Body of pancreas (tissue), 4 donors: ENCODE measurements at regions not wholly inside any gene's neighbourhood (a gene's known extent, or its start where the extent isn't known, plus 50 kb on each side); places are given as distances from the start of the nearest gene placed in this dataset.

ENCODE experiments used
- ATAC-seq: fragments of 150-250 bp; one replicate; pipeline ENCODE4 v1.9.1; 2016
- DNase-seq, 4 donors: peaks; one replicate each; pipeline ENCODE4 v3.0.0-alpha.2; 2019
- H3K27ac ChIP-seq, 4 donors: fragments of 200-600 bp; sonication (generic); 1 replicate in 3 of 4; 2 replicates in 1 of 4; pipeline versions ENCODE4 v1.5.1 to v1.6.1; 2016 to 2019; ENCODE audit warnings: mild to moderate bottlenecking in 1 of 4, mixed read lengths in 1 of 4, moderate library complexity in 1 of 4
- H3K27me3 ChIP-seq, 2 donors: fragments of 200-600 bp; sonication (generic); one replicate each; pipeline ENCODE4 v1.6.0; 2016; ENCODE audit warnings: mild to moderate bottlenecking in 1 of 2
- H3K36me3 ChIP-seq, 2 donors: fragments of 200-600 bp; sonication (generic); replicated peaks in 1 of 2; 2 replicates each; pipeline ENCODE4 v1.5.1; 2016; ENCODE audit warnings: low read depth in 2 of 2; ENCODE audit not compliant: insufficient read depth in 1 of 2
- H3K4me1 ChIP-seq: fragments of 200-600 bp; sonication (generic); one replicate; pipeline ENCODE4 v1.6.0; 2016
- H3K4me3 ChIP-seq, 2 donors: fragments of 200-600 bp; sonication (generic); 1 replicate in 1 of 2; 2 replicates in 1 of 2; pipeline ENCODE4 v1.5.1; 2016 to 2019
- H3K9me3 ChIP-seq, 3 donors: fragments of 200-600 bp; sonication (generic); 1 replicate in 2 of 3; 2 replicates in 1 of 3; pipeline ENCODE4 v1.5.1; 2016
- CTCF ChIP-seq, 7 experiments: fragments of 450-650 bp in 4 of 7; fragments of 200-600 bp in 3 of 7; sonication (generic) in 3 of 7; IDR thresholded peaks; one replicate each; pipeline ENCODE4 v1.5.1; 2016 to 2019; ENCODE audit warnings: antibody characterized with exemption in 7 of 7
- POLR2A ChIP-seq, 3 donors: fragments of 450-650 bp; IDR thresholded peaks; one replicate each; pipeline ENCODE4 v1.6.1; 2016; ENCODE audit warnings: antibody characterized with exemption in 3 of 3, mild to moderate bottlenecking in 2 of 3
- WGBS, 2 donors: methylation state at CpG; one replicate each; pipeline ENCODE4 v1.1.5; 2017; 5-methylcytosine and 5-hydroxymethylcytosine counted together
- intact Hi-C: fragments of 100-400 bp; cut with DNase I; formaldehyde crosslinking; loops from one replicate; pipeline ENCODE4 v1.15.1; 2023

- TF ChIP-seq POLR2A (IDR thresholded peaks at IDR 0.05): no peak
- TF ChIP-seq CTCF (IDR thresholded peaks at IDR 0.05): no peak
- Histone ChIP-seq H3K4me3 (no peak overlapping the region), H3K27me3 (no peaks in the 10 kb centered on the region), H3K4me1 (no peaks in the 10 kb centered on the region), H3K9me3 (no peaks in the 10 kb centered on the region), H3K27ac (no peak overlapping the region), H3K36me3 (no peaks in the 10 kb centered on the region)
- ATAC-seq: no peak
- intact Hi-C loops: no loop called here
- DNase-seq: no peak
- WGBS, 2 donors: 54 to 64% methylated on average over 1 of the region's 1 CpG
These were observed 380.6 kb upstream of the NXPH2 start for GRCh38 chr2:139160836-139161235.

- 60 to 63% methylated on average over 3 of the region's 3 CpGs for WGBS, 2 donors
- intact Hi-C loops: no loop called here
- no peak for TF ChIP-seq CTCF (IDR thresholded peaks at IDR 0.05)
- TF ChIP-seq POLR2A (IDR thresholded peaks at IDR 0.05): no peak
These were observed 379.0 kb upstream of the NXPH2 start for GRCh38 chr2:139159177-139159576.

GRCh38 chr2:139156730-139157129, 376.5 kb upstream of the NXPH2 start:
- ATAC-seq: no peak
- no peaks in the 10 kb centered on the region for H3K27me3 ChIP-seq
- TF ChIP-seq POLR2A (IDR thresholded peaks at IDR 0.05) (no peak), CTCF (IDR thresholded peaks at IDR 0.05) (no peak)
- DNase-seq: no peak
- intact Hi-C loops: no loop called here
- no peaks in the 10 kb centered on the region for H3K4me1 ChIP-seq
- no peaks in the 10 kb centered on the region for H3K9me3 ChIP-seq
- no peak overlapping the region for H3K4me3 ChIP-seq
- H3K27ac ChIP-seq: no peak overlapping the region
- H3K36me3 ChIP-seq: no peaks in the 10 kb centered on the region

More at GRCh38 chr2:139159177-139159576, 379.0 kb upstream of the NXPH2 start:
- H3K27ac ChIP-seq: no peak overlapping the region
- H3K9me3 ChIP-seq: no peaks in the 10 kb centered on the region
- no peak overlapping the region for H3K4me3 ChIP-seq
- H3K4me1 ChIP-seq: no peaks in the 10 kb centered on the region
- no peaks in the 10 kb centered on the region for H3K36me3 ChIP-seq
- DNase-seq (no peak), ATAC-seq (no peak)
- no peaks in the 10 kb centered on the region for H3K27me3 ChIP-seq

GRCh38 chr2:139155991-139156390, 375.8 kb upstream of the NXPH2 start:
- no peaks in the 10 kb centered on the region for H3K36me3 ChIP-seq
- H3K9me3 ChIP-seq: no peaks in the 10 kb centered on the region
- H3K27ac ChIP-seq: no peak overlapping the region
- intact Hi-C loops: no loop called here
- no peaks in the 10 kb centered on the region for H3K27me3 ChIP-seq
- TF ChIP-seq CTCF (IDR thresholded peaks at IDR 0.05) (no peak), POLR2A (IDR thresholded peaks at IDR 0.05) (no peak)
- 8 to 12% methylated on average over 3 of the region's 3 CpGs for WGBS, 2 donors
- ATAC-seq (no peak), DNase-seq (no peak)
- no peak overlapping the region for H3K4me3 ChIP-seq
- no peaks in the 10 kb centered on the region for H3K4me1 ChIP-seq

GRCh38 chr2:139142252-139142880, 362.2 kb upstream of the NXPH2 start:
- WGBS, 2 donors: 32 to 40% methylated on average over 2 of the region's 2 CpGs
- DNase-seq: no peak

More at GRCh38 chr2:139142252-139142880, 362.2 kb upstream of the NXPH2 start:
- H3K36me3 ChIP-seq: no peaks in the 10 kb centered on the region
- no peaks in the 10 kb centered on the region for H3K9me3 ChIP-seq
- intact Hi-C loops: no loop called here
- no peaks in the 10 kb centered on the region for H3K27me3 ChIP-seq
- no peak overlapping the region for H3K27ac ChIP-seq
- no peaks in the 10 kb centered on the region for H3K4me1 ChIP-seq
- H3K4me3 ChIP-seq: no peak overlapping the region
- TF ChIP-seq POLR2A (IDR thresholded peaks at IDR 0.05) (no peak), CTCF (IDR thresholded peaks at IDR 0.05) (no peak)
- ATAC-seq: no peak
